ENCODE measurements at regions not wholly inside any gene's neighbourhood (a gene's known extent, or its start where the extent isn't known, plus 50 kb on each side); places are given as distances from the start of the nearest gene placed in this dataset.
"Not testable (repeated sequence)": the region's sequence is repeated elsewhere in the genome, so short reads cannot be mapped to it uniquely, and the experiment has no call there.

DNA sequence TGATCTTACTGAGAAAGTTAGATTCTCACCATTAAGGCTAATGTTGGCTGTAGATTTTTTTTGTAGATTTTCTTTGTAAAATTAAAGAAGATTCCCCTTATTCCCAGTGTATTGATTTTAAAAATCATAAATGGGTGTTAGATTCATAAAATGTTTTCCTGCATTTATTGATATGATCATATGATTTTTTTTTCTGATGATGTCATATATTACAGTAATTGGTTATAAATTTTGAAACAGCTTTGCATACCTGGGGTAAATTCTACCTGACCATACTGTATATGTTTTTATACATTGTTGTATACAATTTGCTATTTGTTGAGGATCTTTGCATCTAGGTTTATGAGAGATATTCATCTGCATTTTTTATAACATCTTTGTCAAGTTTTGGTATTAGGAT is 880.3 kb upstream of the GRIA3 start:
- no peaks in the 10 kb centered on the region; the same call in 1 of the 2 replicates for H3K27me3 Mint-ChIP-seq (ENCODE audit: insufficient read depth)
- DNase-seq, result no peak
- no peak overlapping the region for H3K4me3 Mint-ChIP-seq
- TF ChIP-seq, protein P1, sequence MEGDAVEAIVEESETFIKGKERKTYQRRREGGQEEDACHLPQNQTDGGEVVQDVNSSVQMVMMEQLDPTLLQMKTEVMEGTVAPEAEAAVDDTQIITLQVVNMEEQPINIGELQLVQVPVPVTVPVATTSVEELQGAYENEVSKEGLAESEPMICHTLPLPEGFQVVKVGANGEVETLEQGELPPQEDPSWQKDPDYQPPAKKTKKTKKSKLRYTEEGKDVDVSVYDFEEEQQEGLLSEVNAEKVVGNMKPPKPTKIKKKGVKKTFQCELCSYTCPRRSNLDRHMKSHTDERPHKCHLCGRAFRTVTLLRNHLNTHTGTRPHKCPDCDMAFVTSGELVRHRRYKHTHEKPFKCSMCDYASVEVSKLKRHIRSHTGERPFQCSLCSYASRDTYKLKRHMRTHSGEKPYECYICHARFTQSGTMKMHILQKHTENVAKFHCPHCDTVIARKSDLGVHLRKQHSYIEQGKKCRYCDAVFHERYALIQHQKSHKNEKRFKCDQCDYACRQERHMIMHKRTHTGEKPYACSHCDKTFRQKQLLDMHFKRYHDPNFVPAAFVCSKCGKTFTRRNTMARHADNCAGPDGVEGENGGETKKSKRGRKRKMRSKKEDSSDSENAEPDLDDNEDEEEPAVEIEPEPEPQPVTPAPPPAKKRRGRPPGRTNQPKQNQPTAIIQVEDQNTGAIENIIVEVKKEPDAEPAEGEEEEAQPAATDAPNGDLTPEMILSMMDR (IDR thresholded peaks at IDR 0.05), result no peak
- no peaks in the 10 kb centered on the region; the same call in 1 of the 2 replicates for H3K36me3 Mint-ChIP-seq (ENCODE audit: low read depth)
- H3K9me3 Mint-ChIP-seq, result no peaks in the 10 kb centered on the region
- no peaks in the 10 kb centered on the region for H3K4me1 Mint-ChIP-seq (ENCODE audit: low read depth)
- H3K27ac Mint-ChIP-seq, result no peak overlapping the region

DNA sequence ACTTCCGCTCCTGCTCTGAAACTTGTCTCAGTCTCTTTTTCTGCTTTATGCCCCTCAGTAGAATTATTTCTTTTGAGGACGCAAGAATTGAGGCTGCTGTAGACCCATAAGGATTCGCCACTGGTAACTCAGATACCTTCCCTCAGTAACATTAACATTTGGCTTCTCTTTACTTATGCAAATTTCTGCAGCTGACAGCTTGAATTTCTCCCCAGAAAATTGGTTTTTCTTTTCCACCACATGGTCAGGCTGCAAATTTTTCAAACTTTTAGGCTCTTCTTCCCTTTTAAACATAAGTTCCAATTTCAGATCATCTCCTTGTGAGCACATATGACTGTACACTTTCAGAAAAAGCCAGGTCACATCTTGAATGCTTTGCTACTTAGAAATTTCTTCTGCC is 839.3 kb upstream of the GRIA3 start:
- peaks cover 5% of the 10 kb centered on the region; the same call in 1 of the 2 replicates for H3K27me3 Mint-ChIP-seq (ENCODE audit: insufficient read depth)
- no peaks in the 10 kb centered on the region for H3K36me3 Mint-ChIP-seq (ENCODE audit: low read depth)
- no peak overlapping the region for H3K27ac Mint-ChIP-seq
- H3K4me1 Mint-ChIP-seq (ENCODE audit: low read depth), result no peaks in the 10 kb centered on the region
- H3K9me3 Mint-ChIP-seq, result no peaks in the 10 kb centered on the region
- TF ChIP-seq, protein P1 (IDR thresholded peaks at IDR 0.05), result no peak
- no peak overlapping the region for H3K4me3 Mint-ChIP-seq
- no peak for DNase-seq

DNA sequence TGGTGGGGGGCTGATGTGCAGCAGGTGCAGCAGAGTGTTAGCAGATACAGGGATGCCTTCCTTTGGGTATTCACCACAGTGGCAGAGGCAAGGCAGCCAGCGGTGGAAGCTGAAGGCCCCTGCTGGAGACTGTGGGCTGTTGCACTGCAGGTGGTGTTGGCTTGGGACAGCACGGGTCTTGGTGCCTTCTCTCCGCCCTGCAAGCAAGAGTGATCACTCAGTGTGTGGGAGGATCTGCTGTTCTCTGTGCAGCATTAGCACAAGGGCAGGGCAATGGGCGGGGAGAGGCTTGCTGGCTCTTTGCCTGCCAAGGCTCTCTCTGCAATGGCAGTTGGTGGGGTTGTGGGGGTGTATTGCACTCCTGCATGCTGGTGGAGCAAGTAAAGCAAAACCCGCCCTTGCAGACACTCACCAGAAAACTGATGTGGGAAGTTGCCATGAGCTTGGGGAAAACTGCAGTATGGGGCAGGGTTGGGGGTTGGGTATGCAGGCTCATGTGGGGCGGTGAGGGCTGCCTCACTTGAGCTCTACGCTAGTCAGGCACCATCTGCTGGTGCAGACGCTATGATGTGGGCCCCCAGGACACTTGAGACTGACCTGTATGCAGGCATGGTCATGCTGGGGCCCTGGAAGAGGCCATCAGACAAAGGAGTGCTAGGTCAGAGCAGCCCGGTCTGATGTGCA is 820.8 kb upstream of the GRIA3 start:
- Mint-ChIP-seq H3K27ac (no peak overlapping the region), H3K4me1 (ENCODE audit: low read depth) (peaks cover 17% of the 10 kb centered on the region), H3K36me3 (ENCODE audit: low read depth) (no peaks in the 10 kb centered on the region)

DNA sequence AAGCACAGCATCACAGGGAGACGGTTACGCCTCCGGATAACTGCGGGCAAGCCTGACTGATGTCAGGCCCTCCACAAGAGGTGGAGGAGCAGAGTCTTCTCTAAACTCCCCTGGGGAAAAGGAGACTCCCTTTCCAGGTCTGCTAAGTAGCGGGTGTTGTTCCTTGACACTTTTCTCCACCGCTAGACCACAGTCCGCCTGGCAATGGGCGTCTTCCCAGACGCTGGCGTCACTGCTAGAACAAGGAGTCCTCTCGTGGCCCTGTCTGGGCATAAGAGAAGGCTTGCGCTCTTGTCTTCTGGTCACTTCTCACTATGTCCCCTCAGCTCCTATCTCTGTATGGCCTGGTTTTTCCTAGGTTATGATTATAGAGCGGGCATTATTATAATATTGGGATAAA is 808.5 kb upstream of the GRIA3 start:
- not testable (repeated sequence) for H3K4me3 Mint-ChIP-seq; H3K27ac Mint-ChIP-seq; H3K9me3 Mint-ChIP-seq; H3K36me3 Mint-ChIP-seq (ENCODE audit: low read depth); H3K4me1 Mint-ChIP-seq (ENCODE audit: low read depth); H3K27me3 Mint-ChIP-seq (ENCODE audit: insufficient read depth); DNase-seq

More for the DNA sequence above, 820.8 kb upstream of the GRIA3 start:
- Mint-ChIP-seq H3K4me3 (no peak overlapping the region), H3K27me3 (ENCODE audit: insufficient read depth) (peaks cover 3% of the 10 kb centered on the region; the same call in 1 of the 2 replicates), H3K9me3 (no peaks in the 10 kb centered on the region)
- DNase-seq, result no peak
- TF ChIP-seq, protein P1 (IDR thresholded peaks at IDR 0.05), result no peak

DNA sequence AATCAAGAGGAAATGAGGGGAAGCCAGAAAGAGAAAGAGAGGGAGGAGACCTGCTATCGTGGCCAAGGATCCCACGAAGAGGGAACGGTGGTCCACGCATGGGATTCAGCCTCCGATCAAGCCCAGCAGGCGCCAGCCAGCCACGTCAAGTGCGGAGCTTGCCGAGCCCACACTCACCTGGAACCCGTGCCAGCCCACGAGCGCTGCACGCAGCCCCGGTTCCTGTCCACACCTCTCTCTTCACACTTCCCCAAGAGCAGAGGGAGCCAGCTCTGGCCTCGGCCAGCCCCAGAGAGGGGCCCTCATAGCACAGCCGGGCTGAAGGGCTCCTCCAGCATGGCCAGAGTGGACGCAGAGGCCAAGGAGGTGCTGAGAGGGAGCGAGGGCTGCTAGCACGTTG is 795.1 kb upstream of the GRIA3 start:
- H3K27ac Mint-ChIP-seq, result no peak overlapping the region
- no peaks in the 10 kb centered on the region for H3K36me3 Mint-ChIP-seq (ENCODE audit: low read depth)
- no peaks in the 10 kb centered on the region for H3K27me3 Mint-ChIP-seq (ENCODE audit: insufficient read depth)
- TF ChIP-seq, protein P1 (IDR thresholded peaks at IDR 0.05), result no peak
- DNase-seq, result no peak
- peaks cover 4% of the 10 kb centered on the region; the same call in 1 of the 2 replicates for H3K9me3 Mint-ChIP-seq
- no peak overlapping the region for H3K4me3 Mint-ChIP-seq
- peaks cover 16% of the 10 kb centered on the region for H3K4me1 Mint-ChIP-seq (ENCODE audit: low read depth)

DNA sequence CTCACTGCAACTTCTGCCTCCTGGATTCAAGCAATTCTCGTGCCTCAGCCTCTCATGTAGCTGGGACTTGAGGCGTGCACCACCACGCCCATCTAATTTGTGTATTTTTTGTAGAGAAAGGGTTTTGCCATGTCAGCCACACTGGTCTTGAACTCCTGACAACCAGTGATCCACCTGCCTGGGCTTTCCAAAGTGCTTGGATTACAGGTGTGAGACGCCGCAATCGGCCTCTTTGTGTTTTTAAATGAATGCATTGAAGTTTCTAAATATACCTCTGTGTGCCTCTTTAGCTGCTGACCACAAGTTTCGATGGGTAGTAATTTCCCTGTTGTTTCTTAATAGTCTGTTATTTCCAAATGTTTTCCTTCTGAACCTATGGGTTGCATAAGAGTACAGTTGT is 765.3 kb upstream of the GRIA3 start:
- no peak overlapping the region for H3K27ac Mint-ChIP-seq
- no peak overlapping the region for H3K4me3 Mint-ChIP-seq
- no peaks in the 10 kb centered on the region for H3K9me3 Mint-ChIP-seq
- no peak for DNase-seq
- TF ChIP-seq, protein P1 (IDR thresholded peaks at IDR 0.05), result no peak
- no peaks in the 10 kb centered on the region for H3K27me3 Mint-ChIP-seq (ENCODE audit: insufficient read depth)
- H3K36me3 Mint-ChIP-seq (ENCODE audit: low read depth), result no peaks in the 10 kb centered on the region
- H3K4me1 Mint-ChIP-seq (ENCODE audit: low read depth), result peaks cover 8% of the 10 kb centered on the region; the same call in 1 of the 2 replicates
